ENCODE measurements at regions not wholly inside any gene's neighbourhood (a gene's known extent, or its start where the extent isn't known, plus 50 kb on each side); places are given as distances from the start of the nearest gene placed in this dataset.

GRCh38 chr13:79735228-79735627 lies 254.3 kb downstream of the NDFIP2 start:
- Histone ChIP-seq H2BK15ac (ENCODE audit: low read length) (no peak overlapping the region), H3K23ac (ENCODE audit: low read depth, low read length, poor library complexity) (no peak overlapping the region), H3K4me3 (ENCODE audit: low read length in 2 of 2) (no peak overlapping the region), H3K4me1 (ENCODE audit: control insufficient read depth in 2 of 2, insufficient read depth in 1 of 2, low read depth in 1 of 2, low read length in 2 of 2) (no peaks in the 10 kb centered on the region), H2BK120ac (ENCODE audit: low read depth, low read length) (no peak overlapping the region), H3K27ac (replicated peaks; ENCODE audit: low read length) (no peak overlapping the region), H4K91ac (ENCODE audit: low read depth, low read length, poor library complexity) (no peak overlapping the region), H3K36me3 (replicated peaks in 1 of 2; ENCODE audit: control insufficient read depth in 2 of 2, insufficient read depth in 2 of 2, low read length in 2 of 2) (no peaks in the 10 kb centered on the region), H2BK12ac (ENCODE audit: low read length) (no peak overlapping the region), H3K9ac (ENCODE audit: low read depth, low read length, poor library complexity) (no peak overlapping the region), H4K8ac (ENCODE audit: low read depth, low read length) (no peak overlapping the region), H3K14ac (ENCODE audit: low read length) (no peak overlapping the region), H3K9me3 (replicated peaks in 1 of 2; ENCODE audit: control insufficient read depth in 2 of 2, insufficient read depth in 1 of 2, low read depth in 1 of 2, low read length in 2 of 2) (peaks cover 0 to 23% of the 10 kb centered on the region in 2 donors), H3K27me3 (ENCODE audit: control insufficient read depth in 3 of 3, insufficient read depth in 3 of 3, low read depth in 1 of 3, low read length in 3 of 3) (no peaks in the 10 kb centered on the region), H3K4me2 (ENCODE audit: insufficient read depth, low read length, poor library complexity, severe bottlenecking) (no peak overlapping the region), H2AFZ (ENCODE audit: low read length) (no peak overlapping the region), H2AK5ac (ENCODE audit: low read depth, low read length) (no peak overlapping the region), H3K4ac (ENCODE audit: low read length) (no peak overlapping the region), H2BK5ac (ENCODE audit: low read length) (no peak overlapping the region), H3K18ac (ENCODE audit: low read length) (no peak overlapping the region), H3K79me1 (ENCODE audit: low read depth, low read length) (no peaks in the 10 kb centered on the region)
- no peak for DNase-seq (ENCODE audit: low spot score)

GRCh38 chr13:79727086-79727485 lies 246.1 kb downstream of the NDFIP2 start:
- H3K14ac ChIP-seq (ENCODE audit: low read length) = no peak overlapping the region

GRCh38 chr13:79725841-79726240 lies 244.9 kb downstream of the NDFIP2 start:
- Histone ChIP-seq H2BK5ac (ENCODE audit: low read length) (no peak overlapping the region), H4K8ac (ENCODE audit: low read depth, low read length) (no peak overlapping the region), H3K23ac (ENCODE audit: low read depth, low read length, poor library complexity) (no peak overlapping the region), H3K9me3 (replicated peaks in 1 of 2; ENCODE audit: control insufficient read depth in 2 of 2, insufficient read depth in 1 of 2, low read depth in 1 of 2, low read length in 2 of 2) (peaks cover 0 to 2% of the 10 kb centered on the region in 2 donors), H3K27ac (replicated peaks; ENCODE audit: low read length) (no peak overlapping the region), H2BK12ac (ENCODE audit: low read length) (no peak overlapping the region), H3K9ac (ENCODE audit: low read depth, low read length, poor library complexity) (no peak overlapping the region), H2BK120ac (ENCODE audit: low read depth, low read length) (no peak overlapping the region), H3K18ac (ENCODE audit: low read length) (no peak overlapping the region), H3K4me3 (ENCODE audit: low read length in 2 of 2) (no peak overlapping the region), H2AFZ (ENCODE audit: low read length) (no peak overlapping the region), H3K4me2 (ENCODE audit: insufficient read depth, low read length, poor library complexity, severe bottlenecking) (no peak overlapping the region), H3K4ac (ENCODE audit: low read length) (no peak overlapping the region), H3K79me1 (ENCODE audit: low read depth, low read length) (no peaks in the 10 kb centered on the region), H4K91ac (ENCODE audit: low read depth, low read length, poor library complexity) (no peak overlapping the region), H3K36me3 (replicated peaks in 1 of 2; ENCODE audit: control insufficient read depth in 2 of 2, insufficient read depth in 2 of 2, low read length in 2 of 2) (no peaks in the 10 kb centered on the region), H3K14ac (ENCODE audit: low read length) (no peak overlapping the region), H3K4me1 (ENCODE audit: control insufficient read depth in 2 of 2, insufficient read depth in 1 of 2, low read depth in 1 of 2, low read length in 2 of 2) (peaks cover 0 to 2% of the 10 kb centered on the region in 2 donors), H2AK5ac (ENCODE audit: low read depth, low read length) (no peak overlapping the region), H3K27me3 (ENCODE audit: control insufficient read depth in 3 of 3, insufficient read depth in 3 of 3, low read depth in 1 of 3, low read length in 3 of 3) (no peaks in the 10 kb centered on the region), H2BK15ac (ENCODE audit: low read length) (no peak overlapping the region)
- no peak for DNase-seq (ENCODE audit: low spot score)
- WGBS, 2 donors (ENCODE audit: extremely low coverage in 2 of 2, insufficient read length in 2 of 2, insufficient replicate concordance in 1 of 2) = no CpG with 5 or more reads among the region's 1 CpG

More at GRCh38 chr13:79727086-79727485, 246.1 kb downstream of the NDFIP2 start:
- Histone ChIP-seq H3K4me2 (ENCODE audit: insufficient read depth, low read length, poor library complexity, severe bottlenecking) (no peak overlapping the region), H3K79me1 (ENCODE audit: low read depth, low read length) (no peaks in the 10 kb centered on the region), H4K8ac (ENCODE audit: low read depth, low read length) (no peak overlapping the region), H3K4me3 (ENCODE audit: low read length in 2 of 2) (no peak overlapping the region), H3K27ac (replicated peaks; ENCODE audit: low read length) (no peak overlapping the region), H3K36me3 (replicated peaks in 1 of 2; ENCODE audit: control insufficient read depth in 2 of 2, insufficient read depth in 2 of 2, low read length in 2 of 2) (no peaks in the 10 kb centered on the region), H3K4ac (ENCODE audit: low read length) (no peak overlapping the region), H3K23ac (ENCODE audit: low read depth, low read length, poor library complexity) (no peak overlapping the region), H2AK5ac (ENCODE audit: low read depth, low read length) (no peak overlapping the region), H3K9ac (ENCODE audit: low read depth, low read length, poor library complexity) (no peak overlapping the region), H2BK15ac (ENCODE audit: low read length) (no peak overlapping the region), H3K4me1 (ENCODE audit: control insufficient read depth in 2 of 2, insufficient read depth in 1 of 2, low read depth in 1 of 2, low read length in 2 of 2) (peaks cover 0 to 2% of the 10 kb centered on the region in 2 donors), H2AFZ (ENCODE audit: low read length) (no peak overlapping the region), H3K9me3 (replicated peaks in 1 of 2; ENCODE audit: control insufficient read depth in 2 of 2, insufficient read depth in 1 of 2, low read depth in 1 of 2, low read length in 2 of 2) (peaks cover 0 to 4% of the 10 kb centered on the region in 2 donors), H2BK5ac (ENCODE audit: low read length) (no peak overlapping the region), H2BK12ac (ENCODE audit: low read length) (no peak overlapping the region), H3K18ac (ENCODE audit: low read length) (no peak overlapping the region), H4K91ac (ENCODE audit: low read depth, low read length, poor library complexity) (no peak overlapping the region), H3K27me3 (ENCODE audit: control insufficient read depth in 3 of 3, insufficient read depth in 3 of 3, low read depth in 1 of 3, low read length in 3 of 3) (no peaks in the 10 kb centered on the region), H2BK120ac (ENCODE audit: low read depth, low read length) (no peak overlapping the region)
- no peak for DNase-seq (ENCODE audit: low spot score)

- no peaks in the 10 kb centered on the region for H3K79me1 ChIP-seq (ENCODE audit: low read depth, low read length)
- no peak for DNase-seq (ENCODE audit: low spot score)
- no peak overlapping the region for H2BK120ac ChIP-seq (ENCODE audit: low read depth, low read length)
- no peaks in the 10 kb centered on the region for H3K27me3 ChIP-seq (ENCODE audit: control insufficient read depth in 3 of 3, insufficient read depth in 3 of 3, low read depth in 1 of 3, low read length in 3 of 3)
- no peak overlapping the region for H3K4ac ChIP-seq (ENCODE audit: low read length)
- H2BK12ac ChIP-seq (ENCODE audit: low read length) = no peak overlapping the region
- no peak overlapping the region for H2BK15ac ChIP-seq (ENCODE audit: low read length)
- H3K4me1 ChIP-seq (ENCODE audit: control insufficient read depth in 2 of 2, insufficient read depth in 1 of 2, low read depth in 1 of 2, low read length in 2 of 2) = peaks cover 0 to 2% of the 10 kb centered on the region in 2 donors
- H3K23ac ChIP-seq (ENCODE audit: low read depth, low read length, poor library complexity) = no peak overlapping the region
- H2AK5ac ChIP-seq (ENCODE audit: low read depth, low read length) = no peak overlapping the region
- no peak overlapping the region for H3K4me3 ChIP-seq (ENCODE audit: low read length in 2 of 2)
- no peak overlapping the region for H3K27ac ChIP-seq (replicated peaks; ENCODE audit: low read length)
- peaks cover 0 to 2% of the 10 kb centered on the region in 2 donors for H3K9me3 ChIP-seq (replicated peaks in 1 of 2; ENCODE audit: control insufficient read depth in 2 of 2, insufficient read depth in 1 of 2, low read depth in 1 of 2, low read length in 2 of 2)
- H3K36me3 ChIP-seq (replicated peaks in 1 of 2; ENCODE audit: control insufficient read depth in 2 of 2, insufficient read depth in 2 of 2, low read length in 2 of 2) = no peaks in the 10 kb centered on the region
- no peak overlapping the region for H2BK5ac ChIP-seq (ENCODE audit: low read length)
- no peak overlapping the region for H3K4me2 ChIP-seq (ENCODE audit: insufficient read depth, low read length, poor library complexity, severe bottlenecking)
- no peak overlapping the region for H3K18ac ChIP-seq (ENCODE audit: low read length)
- H4K91ac ChIP-seq (ENCODE audit: low read depth, low read length, poor library complexity) = no peak overlapping the region
- no CpG with 5 or more reads among the region's 3 CpGs for WGBS, 2 donors (ENCODE audit: extremely low coverage in 2 of 2, insufficient read length in 2 of 2, insufficient replicate concordance in 1 of 2)
- no peak overlapping the region for H3K14ac ChIP-seq (ENCODE audit: low read length)
- H4K8ac ChIP-seq (ENCODE audit: low read depth, low read length) = no peak overlapping the region
- H2AFZ ChIP-seq (ENCODE audit: low read length) = no peak overlapping the region
- no peak overlapping the region for H3K9ac ChIP-seq (ENCODE audit: low read depth, low read length, poor library complexity)
Measured at GRCh38 chr13:79724348-79725103, 243.6 kb downstream of the NDFIP2 start.

Data from neuronal stem cell (in vitro differentiated cells).